ENCODE measurements at regions not wholly inside any gene's neighbourhood (a gene's known extent, or its start where the extent isn't known, plus 50 kb on each side); places are given as distances from the start of the nearest gene placed in this dataset.

GRCh38 chr9:135376511-135377265 lies 102.9 kb upstream of the PPP1R26 start:
- no peak for TF ChIP-seq CTCF (optimal IDR thresholded peaks at IDR 0.05 in 1 of 3, IDR thresholded peaks at IDR 0.05 in 1 of 3, conservative IDR thresholded peaks at IDR 0.05 in 1 of 3; ENCODE audit: extremely low read depth in 1 of 3, insufficient read depth in 2 of 3, low read length in 3 of 3)
- H3K36me3 ChIP-seq (ENCODE audit: control insufficient read depth in 2 of 2, extremely low read depth in 1 of 2, insufficient read depth in 2 of 2, low read length in 2 of 2) = no peaks in the 10 kb centered on the region
- no peaks in the 10 kb centered on the region for H3K9me1 ChIP-seq (ENCODE audit: control insufficient read depth, extremely low read depth, insufficient read depth, low read length)
- no peak overlapping the region for H3K9ac ChIP-seq (ENCODE audit: control insufficient read depth, extremely low read depth, insufficient read depth, low read length)
- no peak for FAIRE-seq
- no peak overlapping the region for H2AFZ ChIP-seq (ENCODE audit: control insufficient read depth, low read length)
- no peaks in the 10 kb centered on the region for H3K4me1 ChIP-seq (ENCODE audit: control insufficient read depth, extremely low read depth, insufficient read depth, low read length)
- no peaks in the 10 kb centered on the region for H3K79me2 ChIP-seq (ENCODE audit: control insufficient read depth, insufficient read depth, low read length)
- no peaks in the 10 kb centered on the region for H4K20me1 ChIP-seq (ENCODE audit: control insufficient read depth, extremely low read depth, insufficient read depth, low read length)
- H3K27me3 ChIP-seq (ENCODE audit: control insufficient read depth, extremely low read depth, insufficient read depth, low read length) = peaks cover 7% of the 10 kb centered on the region
- dilution Hi-C loops (cut with MboI; ENCODE audit: extremely low pct_ligation_motif_present, low sequenced_read_pairs) = no loop called here
- no peak overlapping the region for H3K27ac ChIP-seq (ENCODE audit: control insufficient read depth, insufficient read depth, low read length)
- no peak overlapping the region for H3K4me2 ChIP-seq (ENCODE audit: control insufficient read depth, extremely low read depth, insufficient read depth, low read depth, low read length)
- no peak overlapping the region for H3K4me3 ChIP-seq (ENCODE audit: control insufficient read depth in 2 of 3, extremely low read depth in 1 of 3, insufficient read depth in 2 of 3, low read depth in 1 of 3, low read length in 3 of 3)
- no peaks in the 10 kb centered on the region for H3K9me3 ChIP-seq (ENCODE audit: control insufficient read depth, low read depth, low read length)
- no peak for DNase-seq (ENCODE audit: low read depth, low spot score)

GRCh38 chr9:135377431-135377830 lies 102.2 kb upstream of the PPP1R26 start:
- no peaks in the 10 kb centered on the region for H3K36me3 ChIP-seq (ENCODE audit: control insufficient read depth in 2 of 2, extremely low read depth in 1 of 2, insufficient read depth in 2 of 2, low read length in 2 of 2)
- no peak overlapping the region for H3K27ac ChIP-seq (ENCODE audit: control insufficient read depth, insufficient read depth, low read length)
- H4K20me1 ChIP-seq (ENCODE audit: control insufficient read depth, extremely low read depth, insufficient read depth, low read length) = no peaks in the 10 kb centered on the region
- FAIRE-seq (no peak), DNase-seq (ENCODE audit: low read depth, low spot score) (no peak)
- H3K9me1 ChIP-seq (ENCODE audit: control insufficient read depth, extremely low read depth, insufficient read depth, low read length) = no peaks in the 10 kb centered on the region
- no peaks in the 10 kb centered on the region for H3K4me1 ChIP-seq (ENCODE audit: control insufficient read depth, extremely low read depth, insufficient read depth, low read length)
- H3K9ac ChIP-seq (ENCODE audit: control insufficient read depth, extremely low read depth, insufficient read depth, low read length) = no peak overlapping the region
- dilution Hi-C loops (cut with MboI; ENCODE audit: extremely low pct_ligation_motif_present, low sequenced_read_pairs) = no loop called here
- no peaks in the 10 kb centered on the region for H3K9me3 ChIP-seq (ENCODE audit: control insufficient read depth, low read depth, low read length)
- no peak overlapping the region for H3K4me2 ChIP-seq (ENCODE audit: control insufficient read depth, extremely low read depth, insufficient read depth, low read depth, low read length)
- no peaks in the 10 kb centered on the region for H3K79me2 ChIP-seq (ENCODE audit: control insufficient read depth, insufficient read depth, low read length)
- TF ChIP-seq EZH2 (IDR thresholded peaks at IDR 0.05; ENCODE audit: low read length) (no peak), CTCF (optimal IDR thresholded peaks at IDR 0.05 in 1 of 3, IDR thresholded peaks at IDR 0.05 in 1 of 3, conservative IDR thresholded peaks at IDR 0.05 in 1 of 3; ENCODE audit: extremely low read depth in 1 of 3, insufficient read depth in 2 of 3, low read length in 3 of 3) (no peak)
- H2AFZ ChIP-seq (ENCODE audit: control insufficient read depth, low read length) = no peak overlapping the region
- no peak overlapping the region for H3K4me3 ChIP-seq (ENCODE audit: control insufficient read depth in 2 of 3, extremely low read depth in 1 of 3, insufficient read depth in 2 of 3, low read depth in 1 of 3, low read length in 3 of 3)
- H3K27me3 ChIP-seq (ENCODE audit: control insufficient read depth, extremely low read depth, insufficient read depth, low read length) = peaks cover 5% of the 10 kb centered on the region

Data from keratinocyte (primary cell).